Naive thymus-derived CD4-positive, alpha-beta T cell (primary cell): ENCODE measurements at regions not wholly inside any gene's neighbourhood (a gene's known extent, or its start where the extent isn't known, plus 50 kb on each side); places are given as distances from the start of the nearest gene placed in this dataset.

Experiments used
- ATAC-seq: fragments of 150-1000 bp; cut with Tn5 transposase; 2 replicates; pipeline ENCODE4 v1.10.0; 2021; ENCODE audit warnings: mild to moderate bottlenecking, moderate library complexity
- CTCF ChIA-PET: fragments of 350-600 bp; sonication (Branson Sonifier 250); formaldehyde crosslinking; loops from one replicate; lab custom pipeline; 2021; ENCODE audit warnings: antibody characterized with exemption; lab: Charles Lee
- POLR2A ChIA-PET: fragments of 350-600 bp; sonication (Branson Sonifier 250); formaldehyde crosslinking; loops from one replicate; lab custom pipeline; 2021; ENCODE audit warnings: antibody characterized with exemption, inconsistent platforms; lab: Charles Lee
- DNase-seq, 9 donors: peaks; one replicate each; pipeline versions ENCODE4 v3.0.0 to v3.0.0-alpha.2; 2020 to 2022; ENCODE audit warnings: mixed read lengths in 1 of 9
- H3K27ac ChIP-seq: one replicate; pipeline ENCODE4 v1.7.0; 2013; ENCODE audit warnings: mild to moderate bottlenecking, low read depth, low read length, moderate library complexity
- H3K27me3 ChIP-seq, 2 donors: one replicate each; pipeline ENCODE4 v1.7.0; 2013; ENCODE audit warnings: low read length in 2 of 2, mild to moderate bottlenecking in 2 of 2, moderate library complexity in 2 of 2; ENCODE audit not compliant: control insufficient read depth in 2 of 2, insufficient read depth in 2 of 2
- H3K36me3 ChIP-seq, 3 experiments: 1 replicate in 2 of 3; 2 replicates in 1 of 3; pipeline ENCODE4 v1.7.0; 2013; ENCODE audit warnings: low read length in 3 of 3, mild to moderate bottlenecking in 3 of 3, moderate library complexity in 1 of 3; ENCODE audit not compliant: insufficient read depth in 3 of 3, control insufficient read depth in 2 of 3
- H3K4me1 ChIP-seq, 2 donors: one replicate each; pipeline ENCODE4 v1.7.0; 2013; ENCODE audit warnings: low read length in 2 of 2, mild to moderate bottlenecking in 2 of 2, moderate library complexity in 1 of 2; ENCODE audit not compliant: control insufficient read depth in 2 of 2, insufficient read depth in 2 of 2
- H3K4me3 ChIP-seq: 2 replicates; pipeline ENCODE4 v1.7.0; 2013; ENCODE audit warnings: mild to moderate bottlenecking, low read length
- H3K9me3 ChIP-seq, 3 experiments: 1 replicate in 2 of 3; 2 replicates in 1 of 3; pipeline ENCODE4 v1.7.0; 2013; ENCODE audit warnings: low read length in 3 of 3; ENCODE audit not compliant: control insufficient read depth in 2 of 3
- H3K27ac Mint-ChIP-seq, 9 donors: one replicate each; pipeline ENCODE4 v1.8.0; 2020 to 2022; ENCODE audit warnings: mixed read lengths in 9 of 9, mild to moderate bottlenecking in 8 of 9, moderate library complexity in 5 of 9, inconsistent platforms in 2 of 9
- H3K27me3 Mint-ChIP-seq, 5 donors: one replicate each; pipeline ENCODE4 v1.8.0; 2021 to 2022; ENCODE audit warnings: mixed read lengths in 5 of 5, mild to moderate bottlenecking in 1 of 5
- H3K36me3 Mint-ChIP-seq, 5 donors: one replicate each; pipeline ENCODE4 v1.8.0; 2020 to 2022; ENCODE audit warnings: mixed read lengths in 5 of 5, mild to moderate bottlenecking in 3 of 5, inconsistent platforms in 1 of 5
- H3K4me1 Mint-ChIP-seq, 7 donors: one replicate each; pipeline ENCODE4 v1.8.0; 2020 to 2022; ENCODE audit warnings: mixed read lengths in 7 of 7, mild to moderate bottlenecking in 3 of 7, inconsistent platforms in 1 of 7
- H3K4me3 Mint-ChIP-seq, 10 donors: one replicate each; pipeline ENCODE4 v1.8.0; 2020 to 2022; ENCODE audit warnings: mild to moderate bottlenecking in 10 of 10, mixed read lengths in 10 of 10, moderate library complexity in 6 of 10, inconsistent platforms in 2 of 10
- H3K9me3 Mint-ChIP-seq, 11 donors: one replicate each; pipeline ENCODE4 v1.8.0; 2020 to 2022; ENCODE audit warnings: mixed read lengths in 11 of 11, mild to moderate bottlenecking in 4 of 11, inconsistent platforms in 1 of 11, moderate library complexity in 1 of 11
- intact Hi-C, 2 donors: fragments of 100-400 bp; cut with micrococcal nuclease; formaldehyde crosslinking; loops; one replicate each; pipeline ENCODE4 v1.15.1; 2023

DNA sequence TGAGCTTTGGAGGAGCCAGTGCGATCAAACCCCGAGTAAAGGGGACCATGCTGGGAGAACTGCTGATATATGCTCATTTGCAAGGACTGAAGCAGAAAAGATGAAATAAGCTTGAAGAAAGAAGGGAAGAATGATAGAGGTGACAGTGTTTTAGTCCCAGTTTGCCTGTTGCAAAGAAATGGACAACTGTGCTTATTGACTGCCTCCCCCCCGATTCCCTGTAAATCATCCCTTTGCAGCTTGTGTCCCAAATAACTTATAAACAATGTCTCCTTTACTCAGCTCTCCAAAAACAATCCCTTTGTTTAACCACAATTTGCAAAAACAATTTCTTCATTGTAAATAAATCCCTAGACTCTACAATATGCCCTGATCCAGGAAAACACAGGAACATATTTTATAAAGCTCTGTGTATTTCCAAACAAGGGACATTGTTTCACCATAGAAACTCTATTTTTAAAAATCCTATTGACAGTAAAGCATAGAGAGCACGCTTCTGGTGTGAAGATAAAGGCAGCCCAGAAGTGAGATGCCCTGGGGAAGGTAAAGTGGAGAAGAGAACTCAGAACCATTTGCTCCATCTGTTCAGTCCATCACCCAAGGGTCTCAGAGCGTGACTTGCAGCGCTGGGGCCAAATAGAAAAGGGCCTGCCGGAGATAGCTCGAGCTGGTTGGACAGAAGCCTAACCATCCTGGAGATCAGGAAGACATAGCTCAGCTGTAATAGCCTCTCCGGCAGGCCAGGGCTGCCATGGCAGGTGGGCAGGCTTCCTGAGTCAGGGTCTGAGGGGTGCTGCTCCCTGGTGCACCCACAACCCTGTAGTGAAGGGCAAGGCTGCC lies 280.5 kb downstream of the WDR11 start:
- Histone ChIP-seq H3K9me3 (no peaks in the 10 kb centered on the region), H3K4me1 (no peaks in the 10 kb centered on the region), H3K27ac (no peak overlapping the region), H3K36me3 (no peaks in the 10 kb centered on the region), H3K4me3 (no peak overlapping the region), H3K27me3 (no peaks in the 10 kb centered on the region)
- ATAC-seq = no peak
- CTCF ChIA-PET = interaction anchor here (0.7 kb wide), 1 partner anchor 14 kb away, joined by 3 read pairs; no protein-coding TSS in a partner anchor
- no peak for DNase-seq
- intact Hi-C loops = no loop called here
- POLR2A ChIA-PET = no interaction called here
- Mint-ChIP-seq H3K27ac (no peak overlapping the region), H3K4me3 (no peak overlapping the region), H3K9me3 (peaks cover 0 to 7% (median 4%) of the 10 kb centered on the region in 11 donors), H3K27me3 (peaks cover 0 to 7% (median 4%) of the 10 kb centered on the region in 5 donors), H3K36me3 (no peaks in the 10 kb centered on the region), H3K4me1 (no peaks in the 10 kb centered on the region)

GRCh38 chr10:121132273-121132672 lies 281.1 kb downstream of the WDR11 start:
- H3K27me3 ChIP-seq = no peaks in the 10 kb centered on the region
- no peak for DNase-seq
- no peak overlapping the region for H3K4me3 ChIP-seq
- peaks cover 0 to 7% (median 4%) of the 10 kb centered on the region in 11 donors for H3K9me3 Mint-ChIP-seq
- ChIA-PET CTCF (no interaction called here), POLR2A (no interaction called here)
- H3K4me1 ChIP-seq = no peaks in the 10 kb centered on the region
- no peak for ATAC-seq
- H3K36me3 Mint-ChIP-seq = no peaks in the 10 kb centered on the region
- H3K27ac Mint-ChIP-seq = no peak overlapping the region
- H3K4me1 Mint-ChIP-seq = no peaks in the 10 kb centered on the region
- no peaks in the 10 kb centered on the region for H3K9me3 ChIP-seq
- H3K27ac ChIP-seq = no peak overlapping the region
- peaks cover 0 to 7% (median 4%) of the 10 kb centered on the region in 5 donors for H3K27me3 Mint-ChIP-seq
- H3K36me3 ChIP-seq = no peaks in the 10 kb centered on the region
- H3K4me3 Mint-ChIP-seq = no peak overlapping the region
- intact Hi-C loops = no loop called here

- Histone ChIP-seq H3K36me3 (no peaks in the 10 kb centered on the region), H3K4me3 (no peak overlapping the region), H3K27me3 (no peaks in the 10 kb centered on the region), H3K4me1 (no peaks in the 10 kb centered on the region), H3K9me3 (no peaks in the 10 kb centered on the region), H3K27ac (no peak overlapping the region)
- Mint-ChIP-seq H3K36me3 (no peaks in the 10 kb centered on the region), H3K9me3 (peaks cover 0 to 7% (median 2%) of the 10 kb centered on the region in 11 donors), H3K4me3 (no peak overlapping the region), H3K27ac (no peak overlapping the region), H3K27me3 (peaks cover 0 to 7% (median 4%) of the 10 kb centered on the region in 5 donors), H3K4me1 (no peaks in the 10 kb centered on the region)
- no peak for ATAC-seq
- intact Hi-C loops = no loop called here
- no peak for DNase-seq
- POLR2A ChIA-PET = no interaction called here
- CTCF ChIA-PET = no interaction called here
These were observed 282.7 kb downstream of the WDR11 start for GRCh38 chr10:121133901-121134300.

- ATAC-seq (no peak), DNase-seq (no peak)
- no peak overlapping the region for H3K4me3 Mint-ChIP-seq
- H3K4me3 ChIP-seq = no peak overlapping the region
- H3K27ac ChIP-seq = no peak overlapping the region
- H3K9me3 Mint-ChIP-seq = peaks cover 0 to 5% (median 2%) of the 10 kb centered on the region in 11 donors
- no peak overlapping the region for H3K27ac Mint-ChIP-seq
- H3K36me3 ChIP-seq = no peaks in the 10 kb centered on the region
- no peaks in the 10 kb centered on the region for H3K4me1 ChIP-seq
- intact Hi-C loops = no loop called here
- H3K9me3 ChIP-seq = no peaks in the 10 kb centered on the region
- CTCF ChIA-PET = no interaction called here
- POLR2A ChIA-PET = no interaction called here
- H3K27me3 ChIP-seq = no peaks in the 10 kb centered on the region
- peaks cover 0 to 4% (median under 1%) of the 10 kb centered on the region in 5 donors for H3K27me3 Mint-ChIP-seq
- H3K36me3 Mint-ChIP-seq = no peaks in the 10 kb centered on the region
- H3K4me1 Mint-ChIP-seq = no peaks in the 10 kb centered on the region
These were observed 283.5 kb downstream of the WDR11 start for GRCh38 chr10:121134711-121135110.

DNA sequence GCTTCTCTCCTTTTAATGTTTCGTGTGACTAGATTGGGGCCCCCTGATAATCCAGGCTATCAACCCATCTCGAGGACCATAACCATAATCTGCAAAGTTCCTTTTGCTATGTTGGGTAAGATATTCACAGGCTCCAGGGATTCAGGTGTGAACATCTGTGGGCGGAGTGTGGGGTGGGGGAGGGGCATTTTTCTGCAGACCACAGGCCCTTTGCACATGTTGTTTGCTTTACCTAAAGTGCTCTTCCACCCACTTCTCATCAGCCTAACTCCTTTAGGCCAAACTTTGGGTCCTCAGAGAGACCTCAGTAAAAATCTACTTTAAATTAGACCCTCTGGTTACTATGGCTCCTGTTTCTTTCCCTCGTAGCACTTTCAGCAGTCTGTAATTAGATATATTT lies 284.4 kb downstream of the WDR11 start:
- Mint-ChIP-seq H3K27me3 (peaks cover 0 to 4% (median 0%) of the 10 kb centered on the region in 5 donors), H3K27ac (no peak overlapping the region), H3K9me3 (peaks cover 0 to 5% (median 1%) of the 10 kb centered on the region in 11 donors), H3K4me1 (no peaks in the 10 kb centered on the region), H3K36me3 (no peaks in the 10 kb centered on the region), H3K4me3 (no peak overlapping the region)
- DNase-seq (no peak), ATAC-seq (no peak)
- Histone ChIP-seq H3K36me3 (no peaks in the 10 kb centered on the region), H3K4me3 (no peak overlapping the region), H3K4me1 (no peaks in the 10 kb centered on the region), H3K27ac (no peak overlapping the region), H3K27me3 (no peaks in the 10 kb centered on the region), H3K9me3 (no peaks in the 10 kb centered on the region)
- intact Hi-C loops = no loop called here
- ChIA-PET CTCF (no interaction called here), POLR2A (no interaction called here)

GRCh38 chr10:121137533-121137932 lies 286.4 kb downstream of the WDR11 start:
- CTCF ChIA-PET = no interaction called here
- no peaks in the 10 kb centered on the region for H3K4me1 Mint-ChIP-seq
- POLR2A ChIA-PET = no interaction called here

More at GRCh38 chr10:121137533-121137932, 286.4 kb downstream of the WDR11 start:
- Histone ChIP-seq H3K27ac (no peak overlapping the region), H3K9me3 (no peaks in the 10 kb centered on the region), H3K4me1 (no peaks in the 10 kb centered on the region), H3K4me3 (no peak overlapping the region), H3K36me3 (no peaks in the 10 kb centered on the region), H3K27me3 (no peaks in the 10 kb centered on the region)
- Mint-ChIP-seq H3K27ac (no peak overlapping the region), H3K27me3 (peaks cover 0 to 5% (median 0%) of the 10 kb centered on the region in 5 donors), H3K36me3 (no peaks in the 10 kb centered on the region), H3K9me3 (peaks cover 0 to 11% (median 6%) of the 10 kb centered on the region in 11 donors), H3K4me3 (no peak overlapping the region)
- no peak for DNase-seq
- intact Hi-C loops = no loop called here
- ATAC-seq = no peak
